COLO668 (cell line): ENCODE measurements at regions not wholly inside any gene's neighbourhood (a gene's known extent, or its start where the extent isn't known, plus 50 kb on each side); places are given as distances from the start of the nearest gene placed in this dataset.

Experiments
- DNase-seq: peaks from one replicate; lab custom pipeline; 2025; ENCODE audit not compliant: unreplicated experiment; lab: John Stamatoyannopoulos, UW

- no peak for DNase-seq
Observed at GRCh38 chr6:145032562-145033145, 702.7 kb downstream of the EPM2A start.

DNA sequence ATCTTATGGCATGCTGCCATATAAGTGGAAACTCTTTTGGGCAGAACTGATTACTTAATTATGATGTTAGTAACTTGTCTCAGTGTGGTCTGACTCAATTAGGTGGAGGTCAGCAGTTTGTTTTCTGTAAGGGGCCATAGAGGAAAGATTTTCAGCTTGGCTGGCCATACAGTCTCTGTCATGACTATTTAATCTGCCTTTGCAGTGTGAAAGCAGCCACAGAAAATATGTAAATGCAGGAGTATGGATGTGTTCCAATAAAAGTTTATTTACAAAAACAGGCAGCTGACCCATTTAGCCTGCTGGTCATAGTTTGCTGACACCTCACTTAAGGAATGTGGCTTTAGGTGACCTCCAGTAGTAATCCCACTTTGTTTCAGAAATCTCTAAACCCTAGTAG is 700.7 kb downstream of the EPM2A start:
- DNase-seq: no peak

GRCh38 chr6:145036236-145036635 is 699.1 kb downstream of the EPM2A start:
- DNase-seq: no peak

GRCh38 chr6:145036848-145037567 is 698.3 kb downstream of the EPM2A start:
- no peak for DNase-seq

- no peak for DNase-seq
Observed at GRCh38 chr6:145042559-145042958, 692.8 kb downstream of the EPM2A start.

DNA sequence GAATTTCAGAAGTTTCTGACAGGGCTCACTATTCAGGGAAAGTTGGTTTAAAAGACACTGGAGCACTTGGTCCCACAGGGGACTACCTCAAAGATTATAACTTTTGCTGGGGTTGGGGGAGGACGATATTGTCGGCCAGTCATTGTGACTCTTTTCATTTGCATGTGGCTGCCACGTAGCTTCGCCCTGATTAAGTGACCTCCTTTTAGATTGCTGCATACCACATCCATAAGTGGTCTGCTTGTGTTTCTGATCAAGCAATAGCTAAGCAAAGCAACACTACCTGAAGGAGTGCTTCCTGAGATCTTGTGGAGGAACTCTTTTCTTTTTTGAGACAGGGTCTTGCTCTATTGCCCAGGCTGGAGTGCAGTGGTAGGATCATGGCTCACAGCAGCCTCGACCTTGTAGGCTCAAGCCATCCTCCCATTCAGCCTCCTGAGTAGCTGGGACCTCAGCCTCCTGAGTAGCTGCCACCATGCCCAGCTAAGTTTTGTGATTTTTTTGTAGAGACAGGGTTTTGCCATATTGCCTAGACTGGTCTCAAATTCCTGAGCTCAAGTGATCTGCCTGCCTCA is 691.3 kb downstream of the EPM2A start:
- no peak for DNase-seq

DNA sequence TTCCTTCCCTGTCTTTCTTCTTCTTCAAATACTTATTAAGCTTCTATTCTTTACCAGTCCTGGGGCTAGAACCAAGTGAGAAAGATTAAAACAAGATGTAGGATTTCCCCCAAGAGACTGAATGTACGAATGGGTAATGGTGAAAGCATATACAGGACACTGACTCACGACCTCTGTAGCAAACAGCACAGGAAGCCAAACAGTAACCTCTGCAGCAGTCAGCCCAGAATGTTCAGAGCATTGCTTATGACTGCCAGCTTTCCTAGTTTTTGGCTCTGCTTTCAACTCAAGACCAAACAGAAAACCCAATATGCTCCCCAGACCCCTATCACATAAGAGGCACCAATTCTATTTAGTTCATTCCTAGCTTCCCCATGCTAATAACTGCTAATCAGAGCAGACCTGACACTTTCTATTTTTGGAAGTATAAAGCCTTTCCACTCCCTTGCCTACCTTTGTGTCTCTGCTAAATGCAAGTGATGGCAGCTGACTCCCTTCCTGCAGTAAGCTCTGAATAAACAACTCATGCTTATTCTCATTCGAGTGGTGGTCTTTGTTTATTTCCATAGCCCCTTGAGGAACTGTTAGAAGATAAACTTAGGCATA is 690.6 kb downstream of the EPM2A start:
- no peak for DNase-seq

DNA sequence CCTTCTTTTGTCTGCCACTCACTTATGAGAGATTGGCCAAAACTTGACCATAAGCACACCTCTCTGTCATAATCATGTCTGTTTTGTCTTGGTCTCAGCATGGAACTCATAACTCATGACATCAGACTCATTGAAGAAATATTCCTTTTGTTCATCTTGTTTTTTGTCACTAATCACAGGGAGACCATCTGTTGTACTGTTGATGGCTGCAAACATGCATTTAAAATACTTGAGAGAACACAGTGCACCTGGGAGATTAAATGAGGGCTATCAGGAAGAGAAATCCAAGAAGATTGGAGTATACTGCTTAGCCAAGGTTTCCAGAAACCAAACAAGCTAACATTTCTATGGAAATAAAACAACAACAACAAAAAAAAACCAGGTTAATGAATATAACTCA is 689.7 kb downstream of the EPM2A start:
- DNase-seq: no peak

- no peak for DNase-seq
Observed at GRCh38 chr6:145047891-145048290, 687.4 kb downstream of the EPM2A start.

DNA sequence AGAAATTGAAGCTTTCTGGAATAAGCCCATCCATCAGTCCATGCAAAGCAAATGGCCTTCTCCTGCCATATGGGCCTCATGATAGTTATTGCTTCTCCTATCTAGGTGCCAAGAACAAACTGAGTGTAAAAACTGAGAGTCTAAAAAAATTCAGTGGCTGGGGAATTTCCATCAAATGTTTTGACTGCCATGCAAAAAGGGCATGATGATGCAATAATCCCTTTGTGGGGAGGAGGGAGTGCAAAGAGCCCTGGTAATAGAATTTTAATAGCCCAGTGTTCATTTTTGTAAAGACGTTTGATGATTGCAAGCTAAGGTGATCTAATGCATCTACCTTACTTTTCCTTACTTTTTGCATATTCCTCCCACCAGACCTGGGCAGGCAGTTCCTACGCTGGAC is 683.7 kb downstream of the EPM2A start:
- DNase-seq: no peak

- DNase-seq: no peak
Observed at GRCh38 chr6:145055567-145055966, 679.8 kb downstream of the EPM2A start.

DNA sequence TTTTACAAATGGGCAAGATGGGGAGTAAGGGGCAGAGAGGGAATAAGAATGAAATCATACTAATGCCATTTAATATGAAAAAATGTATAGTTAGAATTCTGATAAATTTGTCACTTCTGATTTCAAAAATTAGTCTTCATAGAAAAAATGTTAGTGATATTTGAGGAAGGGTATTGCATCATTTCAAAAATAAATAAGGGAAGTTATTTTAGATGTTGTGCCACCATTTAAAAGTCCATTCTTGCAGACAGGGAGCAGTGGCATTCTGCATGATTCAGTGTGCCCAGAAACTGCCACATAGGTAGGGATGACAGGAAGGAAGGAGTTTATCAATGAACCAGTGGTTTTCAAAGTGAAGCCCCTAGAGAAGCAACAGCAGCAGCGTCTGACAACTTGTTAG is 674.6 kb downstream of the EPM2A start:
- no peak for DNase-seq

DNA sequence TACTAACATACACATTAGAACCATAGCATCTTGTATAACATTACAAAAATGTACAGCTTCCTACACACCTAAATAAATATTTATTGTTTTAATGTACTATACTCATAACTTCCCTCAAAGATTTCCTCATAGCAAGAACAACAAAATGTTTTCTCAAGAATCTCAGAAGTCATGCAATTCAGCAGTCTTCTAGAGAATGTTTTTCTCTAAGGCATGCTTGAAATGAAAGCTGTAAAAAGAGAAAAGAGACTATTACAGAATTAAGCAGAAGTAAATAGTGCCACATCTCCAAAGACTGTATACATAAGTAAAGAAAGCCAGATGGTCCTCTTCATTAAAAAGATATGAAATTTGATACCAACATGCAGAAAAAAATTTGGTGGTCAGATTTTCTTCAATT is 672.2 kb downstream of the EPM2A start:
- no peak for DNase-seq

DNA sequence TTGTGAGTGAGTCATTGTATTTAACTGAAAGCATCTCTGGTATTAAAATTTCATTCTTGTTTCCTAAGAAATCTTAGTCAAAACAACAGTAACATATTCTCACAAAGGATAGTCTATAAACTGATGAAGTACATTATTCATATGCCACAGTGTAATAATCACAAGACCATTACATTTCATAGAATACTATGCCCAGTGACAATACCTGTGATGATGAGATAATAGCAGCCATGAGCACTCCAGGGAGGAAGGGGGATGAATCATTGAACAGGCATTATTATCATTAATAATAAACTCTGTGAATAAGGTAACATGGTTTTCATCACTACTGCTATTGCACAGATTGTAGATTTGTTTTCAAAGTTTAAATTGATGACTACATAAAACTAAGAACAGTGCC is 667.9 kb downstream of the EPM2A start:
- DNase-seq: no peak

DNA sequence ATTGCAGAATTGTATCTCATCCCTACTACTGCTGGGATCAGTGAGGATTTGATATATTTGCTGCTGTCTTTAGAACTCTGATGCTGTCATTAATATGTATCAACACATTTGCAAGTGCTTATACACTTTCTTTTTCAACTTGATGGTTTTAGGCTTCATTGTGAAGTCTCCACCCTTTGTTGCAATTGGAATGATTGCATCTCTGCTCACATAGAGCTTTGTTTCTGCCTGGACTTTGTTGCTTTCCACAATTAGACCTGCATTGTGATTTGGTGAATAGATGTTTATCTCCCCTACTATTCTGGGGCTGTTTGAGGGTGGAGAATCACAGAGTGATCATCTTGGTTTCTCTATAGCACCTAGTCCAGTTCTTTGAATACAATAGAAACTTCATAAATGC is 666.7 kb downstream of the EPM2A start:
- DNase-seq: no peak

DNA sequence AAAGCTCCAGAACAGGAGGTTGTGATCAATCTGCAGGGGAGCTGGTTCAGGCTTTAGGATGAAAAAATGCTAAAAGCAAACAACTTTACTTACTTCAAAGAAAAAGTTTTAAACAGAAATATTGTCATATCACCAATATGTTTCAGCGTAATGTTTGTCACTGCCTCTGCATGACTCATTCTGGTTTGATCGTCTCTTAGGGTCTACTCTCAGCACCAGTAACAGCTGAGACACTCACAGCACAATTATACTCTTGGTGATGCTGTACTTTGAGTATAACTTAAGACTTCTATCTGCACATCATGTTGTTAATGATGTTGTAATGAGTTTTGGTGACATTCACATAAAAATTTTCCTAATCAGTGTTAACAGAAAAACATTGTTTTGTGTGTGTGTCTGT is 665.4 kb downstream of the EPM2A start:
- no peak for DNase-seq

- DNase-seq: no peak
Observed at GRCh38 chr6:145070791-145071190, 664.5 kb downstream of the EPM2A start.

DNA sequence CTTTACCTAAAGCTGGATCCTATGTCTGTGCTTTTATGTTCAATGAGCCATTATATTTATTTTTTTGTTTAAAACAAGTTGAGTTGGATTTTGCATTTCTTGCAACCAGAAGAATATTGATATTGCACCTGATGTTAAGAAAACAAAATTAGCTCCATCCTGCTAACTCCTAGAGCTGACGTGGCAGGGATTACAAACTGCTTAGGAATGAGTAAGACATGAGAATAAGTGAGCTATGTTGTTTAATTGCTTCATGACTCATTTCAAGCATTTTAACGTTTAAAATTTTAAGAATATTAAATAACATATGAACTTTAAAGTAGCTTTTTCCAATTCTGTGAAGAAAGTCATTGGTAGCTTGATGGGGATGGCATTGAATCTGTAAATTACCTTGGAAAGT is 663.5 kb downstream of the EPM2A start:
- DNase-seq: no peak

- no peak for DNase-seq
Observed at GRCh38 chr6:145073811-145074210, 661.5 kb downstream of the EPM2A start.

DNA sequence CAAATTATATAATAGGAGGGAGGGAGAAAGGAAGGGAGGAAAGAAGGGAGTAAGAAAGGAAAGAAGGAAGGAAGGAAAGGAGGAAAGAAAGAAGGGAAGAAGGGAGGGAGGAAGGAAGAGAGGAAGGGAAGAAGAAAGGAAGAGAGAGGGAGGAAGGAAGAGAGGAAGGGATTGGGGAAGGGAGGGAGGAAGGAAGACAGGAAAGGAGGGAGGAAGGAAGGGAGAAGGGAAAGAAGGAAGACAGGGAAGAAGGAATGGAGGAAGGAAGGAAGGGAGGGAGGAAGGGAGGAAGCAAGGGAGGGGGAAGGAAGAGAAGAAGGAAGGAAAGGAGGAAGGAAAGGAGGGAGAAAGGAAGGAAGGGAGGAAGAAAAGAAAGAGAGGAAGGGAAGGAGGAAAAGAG is 660.5 kb downstream of the EPM2A start:
- no peak for DNase-seq

- DNase-seq: no peak
Observed at GRCh38 chr6:145075425-145075824, 659.9 kb downstream of the EPM2A start.

DNA sequence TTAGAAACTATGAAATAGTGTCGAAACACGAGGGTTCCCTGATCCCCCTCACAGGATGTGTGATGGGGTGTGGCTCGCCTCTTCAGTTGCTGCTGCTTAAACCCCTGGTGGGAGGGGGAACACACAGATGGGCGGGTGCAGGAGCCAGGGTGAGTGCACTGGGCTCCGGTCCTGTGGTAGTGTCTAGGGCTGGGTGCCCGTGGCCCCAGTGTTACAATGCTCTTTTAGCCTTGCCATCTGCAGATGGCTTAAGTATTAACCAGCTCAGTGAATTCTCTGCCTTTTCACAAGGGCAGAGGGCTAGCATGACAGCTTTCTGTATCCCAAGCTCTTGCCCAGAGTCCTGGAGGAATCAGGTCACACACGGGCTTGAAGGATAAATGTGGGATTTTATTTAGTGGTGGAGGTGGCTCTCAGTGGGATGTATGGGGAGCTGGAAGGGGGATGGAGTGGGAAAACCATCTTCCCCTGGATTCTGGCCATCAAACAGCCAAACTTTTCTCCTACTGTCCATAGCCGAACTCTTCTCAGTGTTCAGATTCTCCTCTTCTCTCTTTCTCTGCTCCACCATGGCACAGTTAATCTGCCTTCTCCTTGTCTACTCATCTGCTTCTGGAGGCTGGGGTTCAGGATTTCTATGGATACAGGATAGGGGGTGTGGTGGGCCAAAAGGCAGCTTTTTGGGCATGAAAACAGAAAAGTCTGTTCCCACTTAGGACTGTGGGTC is 659.0 kb downstream of the EPM2A start:
- DNase-seq: no peak
